ENCODE measurements at regions not wholly inside any gene's neighbourhood (a gene's known extent, or its start where the extent isn't known, plus 50 kb on each side); places are given as distances from the start of the nearest gene placed in this dataset.

DNA sequence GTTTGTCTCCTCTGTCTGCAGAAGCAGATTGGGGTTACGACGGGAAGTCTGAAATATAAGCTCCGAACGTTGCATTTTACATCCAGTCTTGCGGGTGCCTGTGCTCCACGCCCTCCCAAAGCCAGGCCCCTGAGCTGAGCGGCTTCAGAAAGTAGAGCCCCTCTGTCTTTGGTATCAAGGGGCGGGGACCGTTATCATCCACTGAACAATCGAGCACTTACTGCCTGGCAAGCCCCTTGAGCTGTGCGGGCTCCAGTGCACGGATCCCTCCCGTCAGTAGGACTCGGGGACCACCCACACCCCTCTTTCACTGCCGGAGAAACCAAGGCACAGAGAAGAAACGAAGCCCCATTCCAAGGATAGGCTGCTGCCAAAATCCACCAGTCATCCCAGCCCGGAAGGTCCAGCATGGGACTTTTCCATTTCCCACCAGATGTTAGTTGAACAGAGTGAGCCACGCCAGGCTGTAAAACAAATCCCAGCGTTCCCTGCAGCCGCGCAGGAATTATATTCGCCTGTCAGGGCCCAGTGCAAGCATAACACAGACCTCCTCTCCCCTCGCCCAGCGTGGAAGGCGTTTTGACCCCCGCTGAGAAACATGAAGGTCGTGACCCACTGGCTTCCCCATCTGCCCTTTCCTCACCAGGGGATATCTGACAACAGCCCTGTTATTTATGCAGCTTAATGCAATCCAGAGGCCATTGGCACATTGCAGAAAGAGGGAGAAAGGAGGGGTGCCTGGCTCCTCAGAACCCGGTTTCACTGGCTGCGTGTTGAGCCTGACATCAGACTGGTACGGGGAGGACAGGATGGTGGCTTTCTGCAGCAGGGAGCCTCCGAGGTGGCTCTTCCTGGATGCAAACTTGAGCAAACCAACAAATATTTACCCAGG is 212.2 kb upstream of the FOXF1 start:
- DNase-seq (ENCODE audit: low spot score): peak; percentile 37

DNA sequence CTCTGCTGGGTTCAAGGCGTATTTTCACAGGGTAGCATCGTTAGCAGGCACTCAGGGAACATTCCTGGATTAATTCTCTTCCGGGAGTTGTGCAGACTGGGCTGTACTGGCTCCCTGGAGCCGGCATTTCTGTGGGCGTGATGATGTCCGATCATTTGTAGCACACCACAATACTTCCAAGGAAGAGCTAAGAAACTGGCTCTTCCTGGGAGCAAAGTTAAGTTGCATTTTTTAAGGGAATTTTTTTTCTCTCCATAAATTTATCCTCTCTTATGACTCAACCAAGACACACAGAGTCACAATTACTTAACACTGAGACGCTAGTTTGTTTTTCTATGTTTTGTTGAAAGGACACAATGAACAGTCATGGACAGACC is 211.6 kb upstream of the FOXF1 start:
- peak; percentile 45 for DNase-seq (ENCODE audit: low spot score)

DNA sequence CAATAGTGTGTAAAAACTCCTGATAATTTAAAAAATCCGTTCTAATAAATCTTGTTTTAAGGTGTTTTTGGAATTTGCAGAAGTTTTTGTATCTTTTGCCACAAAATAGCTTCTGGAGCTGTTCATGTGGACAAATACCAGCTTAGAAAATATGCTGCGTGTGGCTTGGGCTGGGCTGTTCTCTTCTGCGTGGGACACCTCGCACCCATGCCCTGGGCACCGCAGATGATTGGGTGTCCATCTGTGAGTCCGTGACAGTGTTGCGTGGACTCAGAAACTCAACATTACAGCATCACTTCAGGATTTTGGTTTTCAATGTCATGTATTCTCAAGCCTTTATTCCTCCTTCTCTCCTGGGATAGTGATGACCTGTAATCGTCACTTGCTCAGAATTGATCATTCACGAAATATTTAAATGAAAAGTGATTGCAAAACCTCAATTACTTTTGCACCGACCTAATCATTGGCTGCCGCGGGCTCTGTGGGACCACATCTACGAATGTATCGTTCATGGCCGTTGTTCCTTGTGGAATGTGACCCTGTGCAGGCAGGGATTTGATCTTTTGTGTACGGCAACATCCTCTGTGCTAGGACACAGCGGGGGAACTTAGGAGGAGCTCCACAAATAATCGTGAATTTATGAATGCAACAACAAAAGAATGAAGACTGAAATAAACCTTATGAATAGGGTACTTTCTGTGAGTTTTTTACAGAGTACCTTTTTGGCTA is 210.3 kb upstream of the FOXF1 start:
- DNase-seq (ENCODE audit: low spot score): no peak

DNA sequence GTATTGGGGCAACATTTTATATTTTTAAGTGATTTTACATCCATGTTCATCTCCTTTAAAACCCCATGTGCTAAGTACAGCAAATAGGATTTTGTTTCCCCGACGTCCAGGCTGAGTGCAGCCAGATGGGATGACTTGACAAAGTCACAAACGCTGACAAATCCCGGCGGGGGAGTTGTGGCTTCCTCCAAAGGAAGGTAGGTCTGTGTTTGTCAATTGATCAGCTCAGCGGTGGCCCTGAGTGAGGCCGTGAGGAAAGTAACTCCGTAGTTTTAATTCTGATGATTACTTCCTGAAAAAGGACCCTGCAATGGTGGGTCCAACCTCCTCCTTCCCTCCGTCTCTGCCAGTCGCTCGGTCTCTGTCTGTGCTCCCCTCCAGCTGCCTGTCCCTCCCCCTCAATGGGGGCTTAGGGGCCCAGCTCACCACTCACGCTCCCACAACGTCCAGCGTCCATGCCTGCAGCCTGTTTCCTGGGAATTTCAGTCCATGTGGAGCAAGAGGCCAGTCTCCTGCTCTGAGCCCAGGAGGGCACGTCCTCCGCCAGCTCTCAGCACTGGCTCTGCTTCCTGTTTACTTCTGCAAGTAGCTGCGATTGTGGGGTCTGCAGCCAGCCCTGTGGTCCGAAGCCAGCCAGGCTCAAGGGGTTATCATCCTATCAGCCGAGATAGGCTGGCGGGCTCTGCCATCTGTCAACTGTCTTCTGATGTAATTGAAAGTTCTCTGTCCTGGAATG is 209.4 kb upstream of the FOXF1 start:
- no peak for DNase-seq (ENCODE audit: low spot score)

DNA sequence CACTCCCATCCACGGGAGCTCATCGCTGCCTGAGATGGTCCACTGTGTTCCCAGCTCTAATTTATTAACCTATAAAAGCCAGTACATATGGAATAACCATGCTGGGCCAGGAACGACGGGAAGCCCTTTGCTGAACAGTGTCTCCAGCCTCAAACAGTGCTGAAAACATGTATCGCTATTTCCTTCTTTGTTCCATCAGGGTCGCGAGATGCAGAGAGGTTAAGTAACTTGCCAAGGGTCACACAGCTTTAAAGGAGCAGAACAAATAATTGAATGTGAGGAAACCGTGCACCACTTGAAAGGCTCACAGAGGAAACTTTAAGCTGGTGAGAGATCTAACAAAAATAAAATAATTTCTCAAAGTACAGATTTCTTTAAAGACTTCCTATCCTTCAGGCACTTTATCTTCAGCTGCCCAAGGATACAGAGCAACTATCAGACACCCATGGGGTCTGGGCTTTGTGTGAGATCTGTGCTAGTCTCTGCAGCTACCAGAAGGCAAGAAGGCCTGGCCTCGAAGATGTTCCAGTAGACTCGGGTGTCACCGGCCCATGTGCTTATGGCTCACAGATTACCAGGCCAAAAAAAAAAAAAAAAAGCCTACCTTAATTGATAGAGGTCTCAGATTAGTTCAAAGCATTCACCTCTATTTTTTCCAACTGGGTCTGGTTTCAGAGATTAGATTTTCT is 207.8 kb upstream of the FOXF1 start:
- DNase-seq (ENCODE audit: low spot score): no peak

DNA sequence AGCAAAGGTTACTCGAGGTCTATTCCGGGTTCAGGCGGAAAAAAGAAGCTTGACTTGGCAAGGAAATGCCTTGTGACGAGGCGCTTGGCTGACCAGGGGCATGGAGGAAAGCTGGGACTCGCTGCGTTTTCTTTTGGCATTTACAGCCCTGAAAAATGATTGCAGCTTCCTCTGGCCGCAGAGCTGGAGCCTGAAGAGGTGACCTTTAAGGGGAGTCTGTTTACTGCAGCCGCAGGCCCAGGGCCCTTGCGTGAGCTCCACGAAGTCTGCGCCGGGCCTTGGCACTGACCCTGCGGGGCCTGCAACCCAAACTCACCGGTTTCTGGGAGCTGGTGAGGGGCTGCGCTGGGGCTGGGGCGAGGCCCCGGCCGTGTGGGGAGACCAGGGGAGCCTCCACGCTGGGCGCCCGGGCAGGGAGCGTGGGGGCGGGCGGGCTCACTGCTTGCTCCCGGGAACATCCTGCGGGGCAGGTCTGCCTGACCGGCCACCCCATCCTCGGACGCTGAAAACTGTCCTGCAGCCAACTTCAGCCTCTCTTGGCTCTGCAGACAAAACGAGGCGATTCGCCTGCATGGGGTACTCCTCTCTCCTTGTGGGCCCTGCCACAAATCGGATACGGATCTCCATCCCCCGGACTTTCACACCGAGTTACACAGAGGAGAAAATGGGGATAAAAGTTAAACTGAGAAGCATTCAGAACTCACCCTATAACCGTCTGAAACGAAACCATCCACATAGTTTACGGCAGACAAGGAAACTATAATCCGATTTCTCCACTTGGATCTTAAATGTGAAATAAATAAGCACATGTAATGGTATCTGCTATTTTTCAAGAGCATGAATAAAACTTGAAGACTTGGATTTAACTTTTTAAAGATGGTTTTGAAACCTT is 206.3 kb upstream of the FOXF1 start:
- DNase-seq (ENCODE audit: low spot score): no peak

DNA sequence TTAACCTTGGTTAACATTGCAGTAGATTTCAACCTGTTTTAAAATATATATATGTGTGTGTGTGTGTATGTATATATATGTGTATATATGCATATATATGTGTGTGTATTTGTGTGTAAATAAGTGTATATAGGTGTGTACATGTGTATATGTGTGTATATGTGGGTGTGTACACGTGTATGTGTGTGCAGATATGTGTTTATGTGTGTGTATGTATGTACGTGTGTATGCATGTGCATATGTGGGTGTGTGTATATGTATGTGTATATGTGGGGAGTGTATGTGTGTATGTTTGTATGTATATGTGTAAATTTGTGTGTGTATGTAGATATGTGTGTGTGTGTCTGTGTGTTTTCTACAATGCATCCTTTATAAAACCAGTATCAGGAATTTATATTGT is 205.5 kb upstream of the FOXF1 start:
- no peak for DNase-seq (ENCODE audit: low spot score)

DNA sequence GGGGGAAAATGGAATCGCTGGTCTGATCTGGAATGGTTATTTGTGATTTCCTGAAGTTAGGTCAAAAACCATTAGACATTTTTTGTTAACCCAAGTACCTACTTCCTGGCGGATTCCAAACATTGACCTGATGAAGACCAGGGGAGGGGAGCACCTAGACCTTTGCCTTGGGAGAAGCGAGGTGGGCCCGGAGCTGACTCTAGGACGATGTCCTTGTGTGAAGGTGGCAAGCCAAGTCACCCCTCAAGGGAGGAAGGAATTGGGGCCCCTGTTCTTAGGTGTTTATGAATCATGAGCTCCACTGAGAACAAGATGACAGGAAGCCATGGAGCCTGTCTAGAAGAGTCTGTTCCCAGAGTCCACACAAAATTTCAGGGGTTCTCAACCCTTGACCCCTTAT is 204.9 kb upstream of the FOXF1 start:
- DNase-seq (ENCODE audit: low spot score): no peak

DNA sequence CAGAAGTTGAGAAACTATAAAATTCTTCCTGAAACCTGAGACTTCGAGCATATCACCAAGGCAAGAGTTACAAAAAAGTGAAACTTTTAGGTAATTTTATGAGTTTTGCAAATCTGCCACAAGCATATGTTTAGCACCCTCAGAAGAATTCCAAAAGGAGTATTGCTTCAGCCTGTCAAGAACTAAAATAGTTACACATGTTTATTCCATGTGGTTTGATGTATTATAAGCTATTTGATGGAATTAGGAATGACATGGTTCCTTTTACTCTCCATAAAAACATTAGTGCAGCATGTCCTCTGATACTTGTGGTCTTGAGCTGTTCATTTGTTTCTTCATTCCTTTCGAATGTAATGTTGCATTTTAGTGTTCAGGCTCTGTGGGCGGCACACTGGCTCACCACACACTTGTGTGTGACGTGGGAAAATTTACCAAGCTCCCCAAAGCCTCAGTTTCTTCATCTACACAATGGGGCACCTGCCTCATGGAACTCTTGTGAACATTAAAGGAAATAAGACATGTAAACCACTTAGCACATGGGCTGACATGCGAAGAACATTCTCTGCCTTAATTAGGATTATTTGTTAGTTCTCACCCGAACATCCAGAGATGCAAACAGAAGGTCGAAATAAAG is 204.2 kb upstream of the FOXF1 start:
- DNase-seq (ENCODE audit: low spot score): no peak

DNA sequence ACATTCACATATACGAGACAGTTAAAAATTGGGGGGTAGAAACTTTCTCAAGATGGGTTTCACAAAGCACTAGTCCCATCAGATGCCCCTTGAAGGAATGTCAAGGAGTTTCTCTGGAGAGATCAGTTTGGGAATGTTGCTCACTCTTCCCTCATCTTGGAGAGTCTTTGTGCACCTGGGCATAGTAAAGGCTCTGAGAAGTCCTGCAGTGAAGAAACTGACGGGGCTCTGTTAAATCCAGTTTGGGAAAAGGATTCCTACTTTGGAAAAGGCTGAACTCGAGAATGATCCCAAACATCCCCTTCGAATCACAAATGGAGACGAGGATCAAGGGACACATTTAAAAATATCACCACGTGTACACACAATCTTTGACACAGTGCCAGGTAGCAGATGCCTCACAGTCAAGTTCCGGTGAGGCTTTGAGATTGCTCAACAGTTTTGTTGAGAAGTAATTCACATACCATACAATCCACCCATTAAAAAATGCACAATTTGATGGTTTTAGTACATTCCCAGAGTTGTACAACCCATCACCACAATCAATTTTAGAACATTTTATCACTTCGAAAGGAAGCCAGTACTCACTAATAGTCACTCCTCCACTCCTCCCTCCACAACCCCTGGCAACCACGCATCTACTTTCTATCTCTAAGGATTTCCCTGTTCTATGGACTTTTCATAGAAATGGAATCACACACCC is 203.4 kb upstream of the FOXF1 start:
- no peak for DNase-seq (ENCODE audit: low spot score)

DNA sequence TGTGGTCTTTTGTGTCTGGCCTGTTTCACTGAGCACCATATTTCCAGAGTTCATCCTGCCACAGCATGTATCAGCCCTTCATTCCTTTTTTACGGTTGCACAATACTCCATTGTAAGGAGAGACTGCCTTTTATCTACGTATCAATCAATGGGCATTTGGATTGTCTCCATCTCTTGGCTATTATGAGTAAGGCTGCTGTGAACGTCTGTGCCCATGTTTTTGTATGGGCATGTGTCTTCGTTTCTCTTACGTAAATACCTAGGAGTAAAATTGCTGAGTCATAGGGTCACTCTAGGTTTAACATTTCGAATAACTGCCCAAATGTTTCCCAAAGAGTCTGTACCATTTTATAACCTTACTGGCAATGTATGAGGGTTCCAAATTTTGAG is 202.8 kb upstream of the FOXF1 start:
- no peak for DNase-seq (ENCODE audit: low spot score)

DNA sequence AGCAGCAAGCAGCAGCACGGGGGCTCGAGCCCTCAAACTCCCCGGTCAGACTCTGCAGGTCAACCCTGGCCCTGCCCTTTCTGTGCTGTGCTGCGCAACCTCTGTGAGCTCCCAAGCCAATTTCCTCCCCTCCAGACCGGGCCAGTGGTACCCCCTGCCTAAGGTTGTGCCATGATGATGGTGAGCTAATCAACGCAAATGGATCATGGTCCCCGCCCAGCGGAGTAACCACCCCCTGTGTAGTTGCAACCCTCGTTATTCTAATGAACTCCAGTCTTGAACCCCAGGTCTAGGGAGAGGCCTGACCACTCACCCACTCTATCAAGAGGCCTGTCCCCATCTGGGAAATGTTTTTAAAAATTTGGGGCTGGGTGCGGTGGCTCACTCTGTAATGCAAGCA is 201.8 kb upstream of the FOXF1 start:
- DNase-seq (ENCODE audit: low spot score): no peak

DNA sequence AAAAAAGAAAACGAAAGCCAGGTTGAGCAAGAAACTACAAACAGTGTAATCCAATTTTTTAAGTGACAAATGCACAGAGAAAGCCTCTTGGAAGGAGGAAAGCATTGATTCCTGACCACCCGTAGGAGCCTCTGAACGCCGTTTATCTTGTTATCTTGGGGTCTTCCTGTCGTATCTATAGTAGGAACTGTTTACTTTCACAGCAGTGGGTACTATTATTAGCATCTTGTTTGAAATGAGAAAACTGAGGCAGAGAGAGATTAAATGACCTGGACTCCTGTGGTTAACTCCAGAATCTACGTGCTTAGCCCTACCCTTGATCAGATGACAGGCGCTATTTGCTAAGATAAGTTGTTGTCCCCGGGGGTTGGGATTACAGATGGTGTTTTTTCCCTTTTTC is 196.7 kb upstream of the FOXF1 start:
- DNase-seq (ENCODE audit: low spot score): no peak

DNA sequence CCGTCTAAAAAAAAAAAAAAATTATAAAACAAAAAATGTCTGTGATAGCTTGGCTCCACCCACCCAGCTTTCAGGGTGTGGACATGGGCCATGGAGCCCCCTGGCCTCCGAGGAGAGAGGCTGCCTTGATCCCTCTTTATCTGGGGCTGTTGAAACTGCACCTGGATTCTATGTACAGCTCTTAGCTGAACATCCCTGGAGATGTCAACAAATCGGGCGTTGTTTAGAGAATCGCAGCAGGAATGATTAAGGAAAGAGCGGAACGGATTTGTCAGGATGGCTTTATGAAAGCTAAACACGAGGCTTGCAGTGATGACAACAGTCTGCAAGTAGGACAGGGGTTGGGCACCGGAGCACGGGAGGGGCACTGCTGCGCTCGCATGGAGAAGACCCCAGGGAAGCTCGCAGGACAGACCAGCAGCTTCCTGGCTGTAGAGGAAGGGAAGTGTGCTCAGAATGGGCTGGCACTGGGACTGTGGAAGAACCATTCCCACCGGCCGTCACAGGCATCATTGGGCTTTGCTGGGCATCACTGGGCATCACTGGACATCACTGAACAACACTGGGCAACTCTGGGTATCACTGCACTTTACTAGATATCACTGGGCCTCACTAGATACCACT is 195.8 kb upstream of the FOXF1 start:
- DNase-seq (ENCODE audit: low spot score): no peak

DNA sequence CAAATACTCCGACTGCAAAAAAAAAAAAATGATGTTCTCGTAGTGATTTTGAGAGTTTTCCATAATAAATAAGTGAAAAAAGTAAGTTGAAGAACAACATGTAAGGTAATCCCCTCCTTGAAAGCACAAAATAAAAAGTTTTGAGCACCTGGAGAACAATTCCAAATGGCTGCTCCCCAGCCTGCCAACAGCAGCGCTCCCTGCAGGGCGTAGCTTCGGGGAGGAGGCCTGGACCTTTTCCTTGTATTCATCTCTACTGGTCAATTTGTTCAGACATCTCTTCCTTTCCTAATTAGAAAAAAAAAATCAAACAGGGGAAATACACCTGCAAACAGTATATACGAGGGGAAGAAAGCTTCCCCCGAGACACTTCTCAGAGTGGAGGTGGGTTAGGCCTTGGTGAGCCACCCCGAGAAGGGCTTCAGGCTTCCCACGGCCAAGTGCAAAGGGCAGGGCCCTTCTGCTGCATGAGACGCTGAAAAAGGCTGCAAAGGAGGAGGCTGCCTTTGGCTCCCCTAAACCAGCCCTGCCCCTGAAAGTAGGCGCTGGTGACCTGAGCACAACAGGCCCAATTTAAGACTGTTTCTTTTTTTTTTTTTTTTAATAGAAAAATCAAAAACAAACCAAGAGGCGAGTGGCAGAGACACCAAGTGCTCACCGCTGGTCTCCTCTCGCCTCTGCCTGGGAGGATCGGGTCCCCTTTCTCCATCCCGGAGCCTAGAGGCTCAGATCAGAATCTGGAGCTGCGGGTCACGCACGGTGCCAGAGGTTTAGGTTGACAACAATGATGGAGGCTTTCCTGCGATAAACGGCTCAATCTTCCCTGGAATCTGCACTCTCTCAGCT is 193.1 kb upstream of the FOXF1 start:
- DNase-seq (ENCODE audit: low spot score): no peak

DNA sequence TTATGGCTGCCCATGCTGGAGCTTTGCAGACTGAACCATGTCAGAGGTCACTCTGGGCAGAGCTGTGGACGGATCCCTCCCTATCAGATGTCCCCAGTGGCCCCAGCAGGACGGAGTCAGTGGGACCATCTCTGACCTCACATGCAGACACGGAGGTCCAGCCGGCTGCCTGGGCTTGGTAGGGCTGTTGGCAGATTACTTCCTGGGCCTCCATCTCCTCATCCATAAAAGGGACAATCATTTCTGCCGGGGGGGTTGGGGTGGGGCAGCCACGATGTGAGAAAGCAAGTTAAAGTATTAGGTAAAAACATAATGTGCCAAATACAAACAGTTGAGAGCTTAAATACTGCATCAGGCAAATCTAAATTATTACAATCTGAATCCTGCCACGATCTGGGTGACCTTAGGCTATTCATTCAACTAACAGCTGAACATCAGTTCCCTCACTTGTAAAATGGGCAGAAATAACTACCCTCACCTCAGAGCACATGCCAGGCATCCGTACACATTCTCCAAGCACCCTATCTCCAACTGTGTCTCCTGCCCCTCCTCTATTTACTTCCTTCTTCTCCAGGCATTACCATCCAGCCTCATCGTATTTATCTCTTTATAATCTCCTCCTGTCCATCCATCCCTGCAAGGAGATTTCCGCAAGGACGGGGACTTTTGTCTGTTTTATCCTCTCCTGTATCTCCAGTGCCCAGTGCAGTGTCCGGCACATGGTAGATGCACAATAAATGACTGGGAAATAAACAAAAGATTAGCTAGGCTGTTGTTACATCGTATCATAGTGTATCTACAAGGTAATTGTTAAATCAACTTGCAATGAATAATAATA is 192.3 kb upstream of the FOXF1 start:
- DNase-seq (ENCODE audit: low spot score): no peak

DNA sequence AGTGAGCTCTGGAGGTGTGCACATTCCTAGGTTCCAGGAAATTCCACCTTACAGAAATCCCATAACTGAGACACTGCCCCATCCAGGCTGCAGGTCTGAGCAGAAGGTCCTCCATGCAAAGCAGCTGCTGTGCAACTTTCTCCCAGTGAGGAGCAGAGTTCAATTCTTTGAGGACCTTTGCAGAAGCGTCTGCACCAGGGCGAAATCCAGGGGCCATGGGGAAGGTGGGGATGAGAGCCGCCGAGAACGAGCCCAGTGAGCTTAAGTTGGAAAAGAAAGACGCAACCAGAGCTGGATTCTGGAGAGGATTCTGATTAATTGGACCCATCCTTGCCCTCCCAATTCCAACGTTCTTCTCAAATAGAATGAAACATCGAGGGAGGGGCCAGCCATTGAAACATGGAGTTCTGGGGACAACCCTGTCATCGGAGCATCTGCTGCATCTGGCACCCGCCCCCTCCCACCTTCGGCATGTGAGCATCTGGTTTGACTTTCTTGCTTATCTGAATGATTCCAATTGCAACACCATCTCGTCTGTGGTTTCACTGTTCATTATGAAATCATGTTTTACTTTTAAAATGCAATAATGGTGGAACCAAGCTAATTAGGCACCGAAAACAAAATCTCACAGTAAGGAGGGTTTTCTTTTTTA is 190.6 kb upstream of the FOXF1 start:
- DNase-seq (ENCODE audit: low spot score): peak; percentile 34

All from GM03348 (cell line).